GM23248 (cell line): ENCODE measurements at regions not wholly inside any gene's neighbourhood (a gene's known extent, or its start where the extent isn't known, plus 50 kb on each side); places are given as distances from the start of the nearest gene placed in this dataset.

Experiments used
- EZH2 ChIP-seq: fragments of 200-600 bp; sonication (generic); IDR thresholded peaks from 2 replicates; pipeline ENCODE4 v1.6.1; 2018; ENCODE audit warnings: antibody characterized with exemption, mild to moderate bottlenecking; ENCODE audit not compliant: insufficient read depth, poor library complexity, severe bottlenecking
- EZH2phosphoT487 ChIP-seq: fragments of 200-600 bp; sonication (generic); IDR thresholded peaks from 2 replicates; pipeline ENCODE4 v1.6.1; 2018; ENCODE audit warnings: antibody characterized with exemption, moderate library complexity, mild to moderate bottlenecking, low read depth; ENCODE audit not compliant: insufficient read depth

- no peak for TF ChIP-seq EZH2phosphoT487
- no peak for TF ChIP-seq EZH2
Measured at GRCh38 chr21:18153063-18153462, 91.6 kb upstream of the CHODL start.
